GM23338 (cell line): ENCODE measurements at regions not wholly inside any gene's neighbourhood (a gene's known extent, or its start where the extent isn't known, plus 50 kb on each side); places are given as distances from the start of the nearest gene placed in this dataset.

ENCODE experiments used
- ATAC-seq: fragments of 200-7000 bp; cut with Tn5 transposase; 3 replicates; pipeline ENCODE4 v1.9.1; 2020
- DNase-seq: peaks from one replicate; pipeline ENCODE4 v3.0.0-alpha.2; 2015; ENCODE audit warnings: low spot score
- H2AFZ ChIP-seq: fragments of 200-600 bp; sonication (generic); 2 replicates; pipeline ENCODE4 v1.8.0; 2016; ENCODE audit warnings: antibody characterized with exemption, mild to moderate bottlenecking, moderate library complexity
- H3F3A ChIP-seq: fragments of 200-600 bp; sonication (generic); replicated peaks from 2 replicates; pipeline ENCODE4 v1.8.0; 2017; ENCODE audit warnings: antibody characterized with exemption, mixed run types, low read depth
- H3K27ac ChIP-seq: fragments of 200-600 bp; sonication (generic); 2 replicates; pipeline ENCODE4 v1.6.1; 2016; ENCODE audit warnings: low read depth
- H3K27me3 ChIP-seq: fragments of 200-600 bp; sonication (generic); 2 replicates; pipeline ENCODE4 v1.8.0; 2016; ENCODE audit warnings: mild to moderate bottlenecking, mixed run types, moderate library complexity; ENCODE audit not compliant: insufficient read depth
- H3K36me3 ChIP-seq: fragments of 200-600 bp; sonication (generic); 2 replicates; pipeline ENCODE4 v1.8.0; 2016; ENCODE audit warnings: mild to moderate bottlenecking; ENCODE audit not compliant: insufficient read depth
- H3K4me1 ChIP-seq: fragments of 200-600 bp; sonication (generic); 2 replicates; pipeline ENCODE4 v1.8.0; 2016; ENCODE audit warnings: mild to moderate bottlenecking, moderate library complexity; ENCODE audit not compliant: insufficient read depth
- H3K4me2 ChIP-seq: fragments of 200-600 bp; sonication (generic); 2 replicates; pipeline ENCODE4 v1.7.1; 2017; ENCODE audit warnings: mixed run types
- H3K4me3 ChIP-seq: fragments of 200-600 bp; sonication (generic); 2 replicates; pipeline ENCODE4 v1.6.1; 2016; ENCODE audit warnings: mixed run types
- H3K79me2 ChIP-seq: fragments of 200-600 bp; sonication (generic); replicated peaks from 2 replicates; pipeline ENCODE4 v1.8.0; 2017; ENCODE audit warnings: mild to moderate bottlenecking; ENCODE audit not compliant: insufficient read depth
- H3K9me2 ChIP-seq: fragments of 200-600 bp; sonication (generic); 2 replicates; pipeline ENCODE4 v1.8.0; 2017; ENCODE audit not compliant: insufficient read depth
- H4K20me1 ChIP-seq: fragments of 200-600 bp; sonication (generic); replicated peaks from 2 replicates; pipeline ENCODE4 v1.8.0; 2017; ENCODE audit warnings: mild to moderate bottlenecking; ENCODE audit not compliant: insufficient read depth
- H3K27ac Mint-ChIP-seq: 2 replicates; pipeline ENCODE4 v1.8.0; 2020; ENCODE audit warnings: inconsistent platforms, mild to moderate bottlenecking, moderate library complexity, mixed read lengths
- H3K27me3 Mint-ChIP-seq: 3 replicates; pipeline ENCODE4 v1.8.0; 2022; ENCODE audit warnings: low read depth, mild to moderate bottlenecking, moderate library complexity, mixed read lengths, inconsistent platforms; ENCODE audit not compliant: insufficient read depth, poor library complexity
- H3K36me3 Mint-ChIP-seq: 3 replicates; pipeline ENCODE4 v1.8.0; 2021; ENCODE audit warnings: low read depth, mild to moderate bottlenecking, inconsistent platforms, moderate library complexity, mixed read lengths
- H3K4me1 Mint-ChIP-seq: 3 replicates; pipeline ENCODE4 v1.8.0; 2020; ENCODE audit warnings: mild to moderate bottlenecking, inconsistent platforms, mixed read lengths
- H3K4me3 Mint-ChIP-seq: 3 replicates; pipeline ENCODE4 v1.8.0; 2021; ENCODE audit warnings: moderate library complexity, mild to moderate bottlenecking, inconsistent platforms, mixed read lengths
- H3K9me3 Mint-ChIP-seq: 3 replicates; pipeline ENCODE4 v1.8.0; 2020; ENCODE audit warnings: moderate library complexity, mild to moderate bottlenecking, inconsistent platforms, mixed read lengths
- CREB1 ChIP-seq: fragments of 250-450 bp; sonication (Bioruptor Pico); IDR thresholded peaks from 2 replicates; pipeline ENCODE4 v1.5.0; 2020; ENCODE audit warnings: low read depth, mild to moderate bottlenecking, moderate library complexity
- CTCF ChIP-seq, 2 experiments: fragments of 200-600 bp in 1 of 2; sonication (generic) in 1 of 2; conservative IDR thresholded peaks; 2 replicates each; pipeline versions ENCODE4 v1.5.1 to v1.6.1; 2016 to 2017; ENCODE audit warnings: antibody characterized with exemption in 2 of 2, low read depth in 2 of 2, mild to moderate bottlenecking in 2 of 2, moderate library complexity in 1 of 2
- NANOG ChIP-seq: IDR thresholded peaks from 2 replicates; pipeline ENCODE4 v1.6.1; 2016; ENCODE audit warnings: antibody characterized with exemption, borderline replicate concordance
- POLR2AphosphoS5 ChIP-seq: IDR thresholded peaks from 2 replicates; pipeline ENCODE4 v1.6.1; 2016; ENCODE audit warnings: antibody characterized with exemption, low read depth
- REST ChIP-seq: IDR thresholded peaks from one replicate; pipeline ENCODE4 v1.6.1; 2018; ENCODE audit warnings: antibody characterized with exemption; ENCODE audit not compliant: unreplicated experiment
- ZNF331 ChIP-seq: fragments of 250-450 bp; sonication (Bioruptor Pico); IDR thresholded peaks from 2 replicates; pipeline ENCODE4 v1.5.0; 2020; ENCODE audit warnings: low read depth, mild to moderate bottlenecking, moderate library complexity

DNA sequence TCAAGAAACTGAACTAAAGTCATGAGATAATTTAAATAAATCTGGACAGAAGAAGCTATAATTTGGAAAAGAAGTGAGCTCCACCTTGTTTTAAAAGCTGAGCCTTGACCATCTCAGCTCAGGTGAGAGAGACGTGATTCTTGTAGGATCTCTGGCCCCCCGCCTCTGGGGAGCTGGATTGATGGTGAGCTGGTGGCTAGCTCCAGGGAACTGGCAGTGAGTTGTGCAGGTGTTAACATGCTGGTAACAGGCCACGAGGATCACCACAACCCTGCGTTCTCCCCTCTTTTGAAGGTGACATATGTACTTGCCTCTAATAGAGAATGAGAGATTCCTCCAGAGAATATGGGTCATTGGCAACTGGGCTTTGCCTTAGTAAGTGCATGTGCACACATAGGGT, 485.1 kb downstream of the IRS2 start:
- Mint-ChIP-seq H3K27me3 (no peaks in the 10 kb centered on the region), H3K9me3 (no peaks in the 10 kb centered on the region), H3K4me1 (no peaks in the 10 kb centered on the region), H3K4me3 (no peak overlapping the region), H3K36me3 (no peaks in the 10 kb centered on the region), H3K27ac (no peak overlapping the region)
- H3K36me3 ChIP-seq, result no peaks in the 10 kb centered on the region
- no peak for ATAC-seq
- no peak overlapping the region for H3K27ac ChIP-seq
- TF ChIP-seq ZNF331 (no peak), CTCF (conservative IDR thresholded peaks at IDR 0.05; ENCODE audit: low read depth in 2 of 2) (no peak), REST (no peak)
- no peaks in the 10 kb centered on the region for H3K79me2 ChIP-seq
- no peak overlapping the region for H3K4me2 ChIP-seq
- no peaks in the 10 kb centered on the region for H4K20me1 ChIP-seq
- H2AFZ ChIP-seq, result no peak overlapping the region
- H3K4me1 ChIP-seq, result no peaks in the 10 kb centered on the region
- H3F3A ChIP-seq, result no peaks in the 10 kb centered on the region
- H3K27me3 ChIP-seq, result no peaks in the 10 kb centered on the region
- H3K4me3 ChIP-seq, result no peak overlapping the region
- peaks cover 2% of the 10 kb centered on the region; the same call in 1 of the 2 replicates for H3K9me2 ChIP-seq
- no peak for DNase-seq

DNA sequence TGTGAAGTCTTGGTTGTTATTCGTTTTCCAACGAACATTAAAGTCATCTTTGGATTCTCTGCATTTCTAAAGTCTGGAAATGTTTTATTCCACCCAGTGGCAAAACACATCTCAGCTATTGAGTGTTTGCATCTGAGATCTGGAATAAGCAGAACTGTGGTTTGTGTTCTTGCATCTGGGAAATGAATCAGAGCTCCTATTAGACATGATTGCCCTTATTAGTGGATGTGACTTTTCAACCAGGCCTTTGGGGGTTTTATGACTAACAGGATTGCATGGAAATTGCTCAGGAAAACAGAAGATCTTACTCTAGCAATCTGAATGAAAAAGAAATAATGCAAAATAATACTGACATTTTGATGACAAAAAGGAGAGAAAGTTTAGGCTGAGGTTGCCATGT, 488.8 kb downstream of the IRS2 start:
- Histone ChIP-seq H3F3A (no peaks in the 10 kb centered on the region), H4K20me1 (no peaks in the 10 kb centered on the region), H3K4me2 (no peak overlapping the region), H3K4me1 (no peaks in the 10 kb centered on the region), H3K27me3 (no peaks in the 10 kb centered on the region), H3K27ac (no peak overlapping the region), H3K4me3 (no peak overlapping the region), H2AFZ (no peak overlapping the region), H3K36me3 (no peaks in the 10 kb centered on the region), H3K9me2 (peaks cover 2% of the 10 kb centered on the region; the same call in 1 of the 2 replicates), H3K79me2 (no peaks in the 10 kb centered on the region)
- no peak for DNase-seq
- Mint-ChIP-seq H3K36me3 (no peaks in the 10 kb centered on the region; the same call in 2 of the 3 replicates), H3K9me3 (no peaks in the 10 kb centered on the region; the same call in 2 of the 3 replicates), H3K27me3 (no peaks in the 10 kb centered on the region), H3K4me1 (no peaks in the 10 kb centered on the region), H3K4me3 (no peak overlapping the region), H3K27ac (no peak overlapping the region)
- no peak for TF ChIP-seq POLR2AphosphoS5
- TF ChIP-seq NANOG, result no peak
- no peak for TF ChIP-seq CREB1 (CRISPR knock-in tag)
- ATAC-seq, result no peak
